ENCODE measurements at regions not wholly inside any gene's neighbourhood (a gene's known extent, or its start where the extent isn't known, plus 50 kb on each side); places are given as distances from the start of the nearest gene placed in this dataset.

DNA sequence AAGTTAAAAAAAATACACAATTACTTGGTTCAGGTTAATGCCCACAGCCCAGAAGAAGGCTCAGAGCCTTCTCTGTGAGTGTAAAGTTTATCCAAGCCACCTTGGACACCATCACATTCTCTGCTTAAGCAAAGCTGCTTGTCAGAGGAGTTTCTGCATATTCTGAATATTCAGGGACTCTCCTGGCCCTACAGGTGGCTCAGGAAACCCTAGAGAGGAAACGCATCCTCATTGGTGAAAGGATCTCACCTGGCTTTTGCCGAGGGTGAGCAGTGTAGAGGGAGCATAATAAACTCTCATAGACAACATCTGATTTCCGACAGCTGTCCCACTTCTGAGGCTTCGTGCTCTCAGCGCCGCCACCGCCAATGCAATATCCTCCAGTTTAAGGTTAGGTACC is 239.9 kb upstream of the TSHZ3 start:
- WGBS, result 77% methylated on average over 7 of the region's 7 CpGs

DNA sequence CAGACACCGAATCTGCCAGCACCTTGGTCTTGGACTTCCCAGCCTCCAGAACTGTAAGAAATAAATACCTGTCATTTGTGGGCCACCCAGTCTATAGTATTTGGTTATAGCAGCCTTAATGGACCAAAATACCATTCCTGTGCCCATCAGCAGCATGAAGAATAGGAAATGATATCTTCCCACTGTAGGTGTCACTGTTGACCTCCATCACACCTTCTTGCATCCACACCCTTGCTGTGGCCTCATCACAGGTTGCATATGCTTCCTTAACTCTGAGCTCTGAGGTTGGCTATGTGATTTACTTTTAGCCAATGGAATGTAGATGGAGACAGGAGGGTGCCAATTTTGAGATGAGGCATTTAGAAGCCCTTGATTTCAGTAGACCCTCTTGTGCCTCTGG is 242.0 kb upstream of the TSHZ3 start:
- H3K4me1 ChIP-seq (replicated peaks), result no peaks in the 10 kb centered on the region
- H3K4me3 ChIP-seq, result no peak overlapping the region
- DNase-seq (ENCODE audit: low spot score), result no peak
- WGBS, result 100% methylated on average over 1 of the region's 1 CpG
- no peaks in the 10 kb centered on the region for H3K36me3 ChIP-seq
- no peaks in the 10 kb centered on the region for H3K27me3 ChIP-seq (replicated peaks; ENCODE audit: insufficient read depth)
- TF ChIP-seq, protein P1, sequence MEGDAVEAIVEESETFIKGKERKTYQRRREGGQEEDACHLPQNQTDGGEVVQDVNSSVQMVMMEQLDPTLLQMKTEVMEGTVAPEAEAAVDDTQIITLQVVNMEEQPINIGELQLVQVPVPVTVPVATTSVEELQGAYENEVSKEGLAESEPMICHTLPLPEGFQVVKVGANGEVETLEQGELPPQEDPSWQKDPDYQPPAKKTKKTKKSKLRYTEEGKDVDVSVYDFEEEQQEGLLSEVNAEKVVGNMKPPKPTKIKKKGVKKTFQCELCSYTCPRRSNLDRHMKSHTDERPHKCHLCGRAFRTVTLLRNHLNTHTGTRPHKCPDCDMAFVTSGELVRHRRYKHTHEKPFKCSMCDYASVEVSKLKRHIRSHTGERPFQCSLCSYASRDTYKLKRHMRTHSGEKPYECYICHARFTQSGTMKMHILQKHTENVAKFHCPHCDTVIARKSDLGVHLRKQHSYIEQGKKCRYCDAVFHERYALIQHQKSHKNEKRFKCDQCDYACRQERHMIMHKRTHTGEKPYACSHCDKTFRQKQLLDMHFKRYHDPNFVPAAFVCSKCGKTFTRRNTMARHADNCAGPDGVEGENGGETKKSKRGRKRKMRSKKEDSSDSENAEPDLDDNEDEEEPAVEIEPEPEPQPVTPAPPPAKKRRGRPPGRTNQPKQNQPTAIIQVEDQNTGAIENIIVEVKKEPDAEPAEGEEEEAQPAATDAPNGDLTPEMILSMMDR (IDR thresholded peaks at IDR 0.05), result no peak
- TF ChIP-seq POLR2AphosphoS5 (IDR thresholded peaks at IDR 0.05), result no peak
- no peak for TF ChIP-seq POLR2A (IDR thresholded peaks at IDR 0.05)
- intact Hi-C loops (cut with DNase I), result no loop called here
- H3K9me3 ChIP-seq, result no peaks in the 10 kb centered on the region
- H3K27ac ChIP-seq, result no peak overlapping the region

More for the DNA sequence above, 239.9 kb upstream of the TSHZ3 start:
- intact Hi-C loops (cut with DNase I), result no loop called here
- H3K27ac ChIP-seq, result no peak overlapping the region
- no peak for TF ChIP-seq POLR2A (IDR thresholded peaks at IDR 0.05)
- no peak for TF ChIP-seq POLR2AphosphoS5 (IDR thresholded peaks at IDR 0.05)
- TF ChIP-seq, protein P1 (IDR thresholded peaks at IDR 0.05), result no peak
- H3K27me3 ChIP-seq (replicated peaks; ENCODE audit: insufficient read depth), result no peaks in the 10 kb centered on the region
- DNase-seq (ENCODE audit: low spot score), result no peak
- no peak overlapping the region for H3K4me3 ChIP-seq
- H3K4me1 ChIP-seq (replicated peaks), result no peaks in the 10 kb centered on the region
- no peaks in the 10 kb centered on the region for H3K9me3 ChIP-seq
- no peaks in the 10 kb centered on the region for H3K36me3 ChIP-seq

DNA sequence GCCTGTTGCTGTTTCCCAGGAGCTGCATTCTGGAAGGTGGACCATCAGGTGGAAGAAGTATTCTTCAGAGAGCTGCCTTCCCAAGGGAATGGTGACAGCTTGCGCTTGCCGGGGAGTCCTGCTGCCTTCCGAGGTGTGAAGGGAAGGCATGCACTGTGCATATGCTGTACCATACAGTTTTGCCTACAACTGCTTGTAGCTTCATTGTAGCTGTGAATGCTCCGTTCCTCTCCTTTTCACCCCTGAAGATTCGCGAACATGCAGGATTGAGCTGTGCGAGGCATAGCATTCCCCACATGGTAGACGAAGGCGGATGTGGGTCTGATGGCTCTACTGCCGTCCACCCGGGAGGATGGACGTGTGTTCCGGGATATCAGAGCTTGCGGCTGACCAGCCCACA is 243.2 kb upstream of the TSHZ3 start:
- TF ChIP-seq, protein P1 (IDR thresholded peaks at IDR 0.05), result no peak
- TF ChIP-seq POLR2AphosphoS5 (IDR thresholded peaks at IDR 0.05) (no peak), POLR2A (IDR thresholded peaks at IDR 0.05) (no peak)
- Histone ChIP-seq H3K9me3 (no peaks in the 10 kb centered on the region), H3K4me1 (replicated peaks) (no peaks in the 10 kb centered on the region), H3K27me3 (replicated peaks; ENCODE audit: insufficient read depth) (no peaks in the 10 kb centered on the region), H3K36me3 (no peaks in the 10 kb centered on the region), H3K27ac (no peak overlapping the region), H3K4me3 (no peak overlapping the region)
- intact Hi-C loops (cut with DNase I), result no loop called here
- DNase-seq (ENCODE audit: low spot score), result no peak
- WGBS, result 96% methylated on average over 14 of the region's 14 CpGs

DNA sequence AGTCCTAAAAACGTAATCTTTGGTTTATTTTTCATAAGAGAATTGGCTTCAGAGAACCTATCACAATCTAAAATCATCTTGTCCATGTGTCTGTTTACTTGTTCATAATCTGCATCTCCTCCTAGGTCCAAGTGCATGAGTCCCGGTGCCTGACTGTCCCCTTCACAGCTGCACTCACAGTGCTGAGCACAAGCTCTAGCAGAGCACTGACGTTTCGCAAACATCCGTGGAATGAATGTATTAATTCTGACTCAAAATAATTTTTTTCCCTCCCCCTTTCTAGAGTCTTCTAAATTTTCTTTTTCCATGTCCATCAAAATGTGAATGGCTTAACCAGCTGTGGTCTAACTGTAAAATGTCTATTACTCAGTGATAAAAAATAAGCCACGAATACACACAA is 245.5 kb upstream of the TSHZ3 start:
- DNase-seq (ENCODE audit: low spot score), result no peak
- Histone ChIP-seq H3K27me3 (replicated peaks; ENCODE audit: insufficient read depth) (no peaks in the 10 kb centered on the region), H3K9me3 (no peaks in the 10 kb centered on the region), H3K4me1 (replicated peaks) (no peaks in the 10 kb centered on the region), H3K27ac (no peak overlapping the region), H3K36me3 (no peaks in the 10 kb centered on the region), H3K4me3 (no peak overlapping the region)
- intact Hi-C loops (cut with DNase I), result no loop called here
- 70% methylated on average over 6 of the region's 6 CpGs for WGBS
- TF ChIP-seq POLR2AphosphoS5 (IDR thresholded peaks at IDR 0.05) (no peak), POLR2A (IDR thresholded peaks at IDR 0.05) (no peak)
- TF ChIP-seq, protein P1 (IDR thresholded peaks at IDR 0.05), result no peak

DNA sequence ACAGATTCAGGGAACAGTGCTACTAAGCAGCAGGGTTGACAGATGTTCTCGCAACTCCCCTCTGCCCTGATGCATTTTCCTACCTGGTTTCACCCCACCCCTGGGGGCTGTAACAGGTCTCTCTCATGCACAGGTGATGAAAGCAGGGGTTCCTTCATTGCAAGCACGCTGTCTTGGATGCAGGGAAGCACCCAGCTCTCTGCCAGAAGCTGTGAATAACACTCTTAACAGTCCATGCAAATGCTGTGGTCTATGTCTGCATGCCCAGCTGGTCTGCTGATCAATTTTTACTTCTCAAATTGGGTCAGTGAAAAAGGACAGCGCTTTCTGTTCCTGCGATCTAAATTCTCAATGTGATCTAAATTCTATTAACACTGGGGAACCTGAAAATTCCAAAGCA is 246.3 kb upstream of the TSHZ3 start:
- intact Hi-C loops (cut with DNase I), result no loop called here
- H3K9me3 ChIP-seq, result no peaks in the 10 kb centered on the region
- TF ChIP-seq, protein P1 (IDR thresholded peaks at IDR 0.05), result no peak
- TF ChIP-seq POLR2A (IDR thresholded peaks at IDR 0.05), result no peak
- no peak for TF ChIP-seq POLR2AphosphoS5 (IDR thresholded peaks at IDR 0.05)
- DNase-seq (ENCODE audit: low spot score), result no peak
- no peaks in the 10 kb centered on the region for H3K27me3 ChIP-seq (replicated peaks; ENCODE audit: insufficient read depth)
- 92% methylated on average over 4 of the region's 4 CpGs for WGBS
- no peak overlapping the region for H3K4me3 ChIP-seq
- H3K4me1 ChIP-seq (replicated peaks), result no peaks in the 10 kb centered on the region
- no peak overlapping the region for H3K27ac ChIP-seq
- no peaks in the 10 kb centered on the region for H3K36me3 ChIP-seq
